HCT116 (cell line): ENCODE measurements at regions not wholly inside any gene's neighbourhood (a gene's known extent, or its start where the extent isn't known, plus 50 kb on each side); places are given as distances from the start of the nearest gene placed in this dataset.

ENCODE experiments used
- ATAC-seq: fragments of 200-7000 bp; cut with Tn5 transposase; 2 replicates; pipeline ENCODE4 v1.9.1; 2020; ENCODE audit warnings: mild to moderate bottlenecking, moderate library complexity
- BruUV-seq: library from RNA; stranded (reverse); fragments of 400-500 nt; replicated peaks from 2 replicates; lab custom pipeline; 2021; lab: Mats Ljungman, UMichigan
- CTCF ChIA-PET: fragments of 300-600 bp; sonication (Branson Sonifier 250); formaldehyde crosslinking; loops from one replicate; lab custom pipeline; 2021; ENCODE audit warnings: antibody characterized with exemption; lab: Charles Lee
- POLR2A ChIA-PET: fragments of 300-600, 350-600 bp; sonication (Branson Sonifier 250); formaldehyde crosslinking; loops from one replicate; lab custom pipeline; 2021; ENCODE audit warnings: antibody characterized with exemption; lab: Charles Lee
- RAD21 ChIA-PET, 2 experiments: fragments of 300-600 bp; sonication (Branson Sonifier 250); formaldehyde crosslinking; loops; one replicate each; lab custom pipeline; 2023; ENCODE audit warnings: low total read pairs in 2 of 2; ENCODE audit not compliant: uncharacterized antibody in 2 of 2, unreplicated experiment in 2 of 2, low non-redundant PET in 1 of 2; lab: Charles Lee
- DNase-seq: peaks from one replicate; pipeline ENCODE4 v3.0.0-alpha.2; 2010; ENCODE audit warnings: low read depth, low spot score
- H2AFZ ChIP-seq: fragments of 200-600 bp; shearing (Covaris generic), sonication (generic); 2 replicates; pipeline ENCODE4 v1.6.1; 2017; ENCODE audit warnings: low read depth, mixed run types, mixed read lengths, antibody characterized with exemption, low read length; ENCODE audit not compliant: poor library complexity, severe bottlenecking
- H3K27ac ChIP-seq: 2 replicates; pipeline ENCODE4 v1.5.1; 2012; ENCODE audit warnings: low read depth, low read length
- H3K27me3 ChIP-seq: fragments of 200-600 bp; sonication (generic); 2 replicates; pipeline ENCODE4 v1.6.1; 2016; ENCODE audit warnings: mixed run types, low read length, mixed read lengths; ENCODE audit not compliant: insufficient read depth
- H3K36me3 ChIP-seq, 2 experiments: fragments of 200-500 bp in 1 of 2; fragments of 200-600 bp in 1 of 2; sonication (Bioruptor generic) in 1 of 2; sonication (generic) in 1 of 2; 2 replicates each; pipeline versions ENCODE4 v1.5.1 to v1.6.1; 2014 to 2016; ENCODE audit warnings: low read length in 2 of 2, inconsistent platforms in 1 of 2, mixed read lengths in 1 of 2, mixed run types in 1 of 2; ENCODE audit not compliant: insufficient read depth in 2 of 2, control insufficient read depth in 1 of 2
- H3K4me1 ChIP-seq, 2 experiments: fragments of 200-600 bp in 1 of 2; sonication (generic) in 1 of 2; 2 replicates each; pipeline versions ENCODE4 v1.5.1 to v1.6.1; 2012 to 2017; ENCODE audit warnings: low read length in 2 of 2, inconsistent platforms in 1 of 2, mild to moderate bottlenecking in 1 of 2, mixed read lengths in 1 of 2, mixed run types in 1 of 2, moderate library complexity in 1 of 2; ENCODE audit not compliant: insufficient read depth in 2 of 2, control insufficient read depth in 1 of 2
- H3K4me2 ChIP-seq: fragments of 200-600 bp; sonication (generic); 2 replicates; pipeline ENCODE4 v1.6.1; 2017; ENCODE audit warnings: mixed run types, low read length, mixed read lengths
- H3K4me3 ChIP-seq, 2 experiments: fragments of 200-600 bp in 1 of 2; sonication (generic) in 1 of 2; replicated peaks in 1 of 2; 2 replicates each; pipeline ENCODE4 v1.5.1; 2011 to 2016; ENCODE audit warnings: low read length in 2 of 2, control low read depth in 1 of 2, low read depth in 1 of 2, mild to moderate bottlenecking in 1 of 2, mixed read lengths in 1 of 2, mixed run types in 1 of 2
- H3K79me2 ChIP-seq: fragments of 200-600 bp; sonication (generic); 2 replicates; pipeline ENCODE4 v1.6.1; 2017; ENCODE audit warnings: mild to moderate bottlenecking, mixed run types, low read length, moderate library complexity, mixed read lengths; ENCODE audit not compliant: insufficient read depth
- H3K9ac ChIP-seq: fragments of 200-600 bp; sonication (generic); 2 replicates; pipeline ENCODE4 v1.6.1; 2016; ENCODE audit warnings: low read length, mixed read lengths
- H3K9me2 ChIP-seq: fragments of 200-600 bp; sonication (generic), shearing (Covaris generic); 2 replicates; pipeline ENCODE4 v1.6.1; 2017; ENCODE audit warnings: mixed run types, mild to moderate bottlenecking, moderate library complexity; ENCODE audit not compliant: insufficient read depth
- H3K9me3 ChIP-seq, 2 experiments: fragments of 200-500 bp in 1 of 2; fragments of 200-600 bp in 1 of 2; sonication (Bioruptor generic) in 1 of 2; sonication (generic) in 1 of 2; 2 replicates each; pipeline ENCODE4 v1.6.1; 2014 to 2017; ENCODE audit warnings: low read length in 2 of 2, mixed read lengths in 2 of 2, inconsistent platforms in 1 of 2, low read depth in 1 of 2, mild to moderate bottlenecking in 1 of 2, mixed run types in 1 of 2, moderate library complexity in 1 of 2; ENCODE audit not compliant: control insufficient read depth in 1 of 2, insufficient read depth in 1 of 2
- H4K20me1 ChIP-seq: fragments of 200-600 bp; sonication (generic), shearing (Covaris generic); 2 replicates; pipeline ENCODE4 v1.6.1; 2017; ENCODE audit warnings: mixed run types, mild to moderate bottlenecking, moderate library complexity; ENCODE audit not compliant: insufficient read depth
- ATF3 ChIP-seq: IDR thresholded peaks from 2 replicates; pipeline ENCODE4 v1.6.1; 2012
- EZH2phosphoT487 ChIP-seq: fragments of 200-600 bp; IDR thresholded peaks from 2 replicates; pipeline ENCODE4 v1.6.1; 2018; ENCODE audit warnings: antibody characterized with exemption, borderline replicate concordance
- JUND ChIP-seq: IDR thresholded peaks from 2 replicates; pipeline ENCODE4 v1.6.1; 2012
- RAD21 ChIP-seq: IDR thresholded peaks from 2 replicates; pipeline ENCODE4 v1.6.1; 2012; ENCODE audit warnings: low read depth, mild to moderate bottlenecking
- REST ChIP-seq: IDR thresholded peaks from 2 replicates; pipeline ENCODE4 v1.6.1; 2012; ENCODE audit warnings: low read depth
- SIN3A ChIP-seq: IDR thresholded peaks from 2 replicates; pipeline ENCODE4 v1.6.1; 2012; ENCODE audit warnings: low read depth
- TCF7L2 ChIP-seq: IDR thresholded peaks from 2 replicates; pipeline ENCODE4 v1.7.0; 2011; ENCODE audit warnings: borderline replicate concordance, inconsistent platforms; ENCODE audit not compliant: insufficient read depth, insufficient read length; ENCODE audit errors: extremely low read depth
- YY1 ChIP-seq: IDR thresholded peaks from 2 replicates; pipeline ENCODE4 v1.6.1; 2011; ENCODE audit warnings: low read length, low read depth, moderate library complexity, mild to moderate bottlenecking; ENCODE audit not compliant: insufficient replicate concordance; ENCODE audit errors: extremely low read depth
- ZBTB33 ChIP-seq: IDR thresholded peaks from 2 replicates; pipeline ENCODE4 v1.6.1; 2011; ENCODE audit warnings: mild to moderate bottlenecking, low read length, moderate library complexity; ENCODE audit not compliant: insufficient replicate concordance; ENCODE audit errors: extremely low read depth
- ZFX ChIP-seq: fragments of 450-650 bp; IDR thresholded peaks from 2 replicates; pipeline ENCODE4 v1.6.1; 2017
- ZNF274 ChIP-seq: fragments of 200-500 bp; sonication (Bioruptor generic); IDR thresholded peaks from 2 replicates; pipeline ENCODE4 v1.6.1; 2014; ENCODE audit warnings: mild to moderate bottlenecking, low read depth, low read length, inconsistent platforms
- intact Hi-C: fragments of 100-400 bp; cut with micrococcal nuclease; formaldehyde crosslinking; loops from 2 replicates; pipeline ENCODE4 v1.10.0; 2022

DNA sequence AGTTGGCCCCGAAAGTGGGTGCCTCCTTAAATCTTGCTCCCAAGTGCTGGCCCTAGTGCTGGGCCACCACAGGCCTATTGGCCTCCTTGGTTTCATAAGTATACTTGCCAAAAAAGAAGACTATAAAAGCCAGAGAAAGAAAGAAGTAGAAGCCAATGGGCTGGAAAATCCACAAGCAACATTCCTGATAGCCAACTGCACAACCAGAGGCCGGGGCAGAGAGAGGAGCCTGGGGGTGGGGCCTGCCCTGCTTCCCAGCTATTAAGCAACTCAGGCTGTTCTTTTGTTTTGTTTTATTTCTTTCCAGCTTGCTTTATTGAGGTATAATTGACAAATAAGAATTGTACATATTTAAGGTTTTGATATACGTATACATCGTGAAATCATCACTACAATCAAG, 177.2 kb upstream of the NTF3 start:
- RAD21 ChIA-PET = no interaction called here
- H3K27ac ChIP-seq = no peak overlapping the region
- no peaks in the 10 kb centered on the region for H3K36me3 ChIP-seq
- CTCF ChIA-PET = no interaction called here
- H3K4me3 ChIP-seq = no peak overlapping the region
- intact Hi-C loops = no loop called here
- H3K79me2 ChIP-seq = no peaks in the 10 kb centered on the region
- H3K9ac ChIP-seq = no peak overlapping the region
- H3K27me3 ChIP-seq = no peaks in the 10 kb centered on the region
- H3K9me3 ChIP-seq = no peaks in the 10 kb centered on the region
- DNase-seq (no peak), ATAC-seq (no peak)
- H3K4me2 ChIP-seq = no peak overlapping the region
- H4K20me1 ChIP-seq = no peaks in the 10 kb centered on the region
- TF ChIP-seq ATF3 (no peak), ZFX (no peak), REST (no peak), TCF7L2 (no peak), RAD21 (no peak), EZH2phosphoT487 (no peak), SIN3A (no peak), ZNF274 (no peak), YY1 (no peak), JUND (no peak), ZBTB33 (no peak)
- BruUV-seq = no TSS peak
- peaks cover 0 to 7% of the 10 kb centered on the region in 2 experiments; a peak in 1 of 4 replicates for H3K4me1 ChIP-seq
- no peak overlapping the region for H2AFZ ChIP-seq
- POLR2A ChIA-PET = no interaction called here
- H3K9me2 ChIP-seq = no peaks in the 10 kb centered on the region
